GM12892 (cell line): ENCODE measurements at regions not wholly inside any gene's neighbourhood (a gene's known extent, or its start where the extent isn't known, plus 50 kb on each side); places are given as distances from the start of the nearest gene placed in this dataset.

Experiments
- POLR2A ChIP-seq: IDR thresholded peaks from 2 replicates; pipeline ENCODE4 v1.6.1; 2011; ENCODE audit warnings: low read depth, low read length, control low read depth
- POLR2AphosphoS5 ChIP-seq: IDR thresholded peaks from 2 replicates; pipeline ENCODE4 v1.6.1; 2011; ENCODE audit warnings: low read depth, low read length, control low read depth
- TAF1 ChIP-seq: IDR thresholded peaks from 2 replicates; pipeline ENCODE4 v1.6.1; 2011; ENCODE audit warnings: low read depth, mild to moderate bottlenecking, control low read depth, low read length, borderline replicate concordance

DNA sequence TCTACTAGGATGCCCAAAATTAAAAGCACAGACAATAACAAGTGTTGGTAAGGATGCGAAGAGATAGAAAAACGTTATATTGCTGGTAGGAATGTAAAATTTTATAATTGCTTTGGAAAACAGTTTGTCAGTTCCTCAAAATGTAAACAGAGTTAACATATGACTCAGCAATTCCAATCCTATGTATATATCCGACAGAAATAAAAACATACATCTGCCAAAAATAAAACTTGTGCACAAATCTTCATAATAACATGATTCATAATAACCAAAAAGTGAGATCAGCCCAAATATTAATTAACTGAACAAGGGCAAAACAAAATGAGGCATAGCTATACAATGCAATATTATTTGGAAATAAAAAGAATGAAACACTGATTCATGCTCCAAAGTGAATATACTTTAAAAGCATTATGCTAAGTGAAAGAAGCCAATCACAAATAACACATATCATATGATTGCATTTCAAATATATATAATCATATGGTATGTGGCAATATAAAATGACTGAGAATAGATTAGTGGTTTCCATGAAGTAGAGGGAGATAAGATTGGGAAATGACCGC is 609.3 kb downstream of the IGSF11 start:
- TF ChIP-seq TAF1 (no peak), POLR2AphosphoS5 (no peak), POLR2A (no peak)
